ENCODE measurements at regions not wholly inside any gene's neighbourhood (a gene's known extent, or its start where the extent isn't known, plus 50 kb on each side); places are given as distances from the start of the nearest gene placed in this dataset.
A peak's percentile ranks its signal among the peaks of the same experiment; 100 is the strongest.

GRCh38 chr1:193524021-193524420 is 337.6 kb upstream of the B3GALT2 start:
- ATAC-seq (replicated peaks in 1 of 4) (no peak), DNase-seq (no peak)
- Mint-ChIP-seq H3K4me1 (peaks cover 0 to 2% (median 2%) of the 10 kb centered on the region in 3 donors), H3K27me3 (no peaks in the 10 kb centered on the region), H3K4me3 (no peak overlapping the region), H3K36me3 (peaks cover 11% of the 10 kb centered on the region), H3K27ac (no peak overlapping the region), H3K9me3 (peaks cover 0 to 4% (median 0%) of the 10 kb centered on the region in 3 donors)
- H3K27me3 ChIP-seq (replicated peaks in 1 of 2; ENCODE audit: control insufficient read depth in 2 of 2, extremely low read depth in 1 of 2, insufficient read depth in 2 of 2, low read length in 1 of 2): no peaks in the 10 kb centered on the region
- H3K9me3 ChIP-seq: no peaks in the 10 kb centered on the region
- no peak overlapping the region for H3K27ac ChIP-seq (ENCODE audit: low read length)
- ChIA-PET CTCF (no interaction called here), POLR2A (no interaction called here)
- no peaks in the 10 kb centered on the region for H3K36me3 ChIP-seq (ENCODE audit: control insufficient read depth in 2 of 2, extremely low read depth in 1 of 2, insufficient read depth in 1 of 2, low read length in 1 of 2)
- H3K4me3 ChIP-seq (ENCODE audit: control insufficient read depth in 1 of 2, extremely low read depth in 1 of 2, low read length in 1 of 2): no peak overlapping the region
- WGBS (ENCODE audit: insufficient coverage): 92% methylated on average over 2 of the region's 2 CpGs
- H3K4me1 ChIP-seq (ENCODE audit: control insufficient read depth in 1 of 2, extremely low read depth in 1 of 2, insufficient read depth in 2 of 2, low read length in 2 of 2): no peaks in the 10 kb centered on the region

GRCh38 chr1:193520472-193520871 is 334.1 kb upstream of the B3GALT2 start:
- DNase-seq: no peak
- no peak overlapping the region for H3K4me3 Mint-ChIP-seq
- CTCF ChIA-PET: no interaction called here

GRCh38 chr1:193519922-193520321 is 333.5 kb upstream of the B3GALT2 start:
- POLR2A ChIA-PET: no interaction called here
- H3K9me3 Mint-ChIP-seq: peaks cover 0 to 4% (median 0%) of the 10 kb centered on the region in 3 donors
- no peak overlapping the region for H3K4me3 Mint-ChIP-seq
- H3K36me3 Mint-ChIP-seq: peaks cover 11% of the 10 kb centered on the region
- no peaks in the 10 kb centered on the region for H3K9me3 ChIP-seq
- H3K4me1 Mint-ChIP-seq: peaks cover 0 to 11% (median 6%) of the 10 kb centered on the region in 3 donors
- H3K4me1 ChIP-seq (ENCODE audit: control insufficient read depth in 1 of 2, extremely low read depth in 1 of 2, insufficient read depth in 2 of 2, low read length in 2 of 2): no peaks in the 10 kb centered on the region
- WGBS (ENCODE audit: insufficient coverage): 92% methylated on average over 3 of the region's 5 CpGs
- H3K36me3 ChIP-seq (ENCODE audit: control insufficient read depth in 2 of 2, extremely low read depth in 1 of 2, insufficient read depth in 1 of 2, low read length in 1 of 2): no peaks in the 10 kb centered on the region
- H3K27me3 ChIP-seq (replicated peaks in 1 of 2; ENCODE audit: control insufficient read depth in 2 of 2, extremely low read depth in 1 of 2, insufficient read depth in 2 of 2, low read length in 1 of 2): no peaks in the 10 kb centered on the region
- CTCF ChIA-PET: no interaction called here
- no peak overlapping the region for H3K27ac ChIP-seq (ENCODE audit: low read length)
- H3K27me3 Mint-ChIP-seq: no peaks in the 10 kb centered on the region
- H3K4me3 ChIP-seq (ENCODE audit: control insufficient read depth in 1 of 2, extremely low read depth in 1 of 2, low read length in 1 of 2): no peak overlapping the region
- ATAC-seq (replicated peaks in 1 of 4) (no peak), DNase-seq (no peak)
- H3K27ac Mint-ChIP-seq: no peak overlapping the region

More at GRCh38 chr1:193520472-193520871, 334.1 kb upstream of the B3GALT2 start:
- Mint-ChIP-seq H3K36me3 (peaks cover 11% of the 10 kb centered on the region), H3K9me3 (peaks cover 0 to 4% (median 0%) of the 10 kb centered on the region in 3 donors), H3K27me3 (no peaks in the 10 kb centered on the region), H3K27ac (no peak overlapping the region), H3K4me1 (peaks cover 0 to 14% (median 8%) of the 10 kb centered on the region in 3 donors)
- Histone ChIP-seq H3K36me3 (ENCODE audit: control insufficient read depth in 2 of 2, extremely low read depth in 1 of 2, insufficient read depth in 1 of 2, low read length in 1 of 2) (no peaks in the 10 kb centered on the region), H3K9me3 (no peaks in the 10 kb centered on the region), H3K27ac (ENCODE audit: low read length) (no peak overlapping the region), H3K4me3 (ENCODE audit: control insufficient read depth in 1 of 2, extremely low read depth in 1 of 2, low read length in 1 of 2) (no peak overlapping the region), H3K27me3 (replicated peaks in 1 of 2; ENCODE audit: control insufficient read depth in 2 of 2, extremely low read depth in 1 of 2, insufficient read depth in 2 of 2, low read length in 1 of 2) (no peaks in the 10 kb centered on the region), H3K4me1 (ENCODE audit: control insufficient read depth in 1 of 2, extremely low read depth in 1 of 2, insufficient read depth in 2 of 2, low read length in 2 of 2) (no peaks in the 10 kb centered on the region)
- POLR2A ChIA-PET: no interaction called here
- WGBS (ENCODE audit: insufficient coverage): 80% methylated on average over 2 of the region's 3 CpGs
- no peak for ATAC-seq (replicated peaks in 1 of 4)

GRCh38 chr1:193516755-193517388 is 330.5 kb upstream of the B3GALT2 start:
- 50% methylated on average over 2 of the region's 5 CpGs for WGBS (ENCODE audit: insufficient coverage)
- Mint-ChIP-seq H3K4me3 (peak overlapping the region in 1 of 3 donors; percentile 7), H3K9me3 (peaks cover 2 to 10% (median 2%) of the 10 kb centered on the region in 3 donors), H3K36me3 (peaks cover 13% of the 10 kb centered on the region), H3K27me3 (no peaks in the 10 kb centered on the region), H3K4me1 (peaks cover 0 to 13% (median 6%) of the 10 kb centered on the region in 3 donors), H3K27ac (peak overlapping the region in 1 of 2 donors; percentile 29)
- Histone ChIP-seq H3K36me3 (ENCODE audit: control insufficient read depth in 2 of 2, extremely low read depth in 1 of 2, insufficient read depth in 1 of 2, low read length in 1 of 2) (no peaks in the 10 kb centered on the region), H3K4me3 (ENCODE audit: control insufficient read depth in 1 of 2, extremely low read depth in 1 of 2, low read length in 1 of 2) (no peak overlapping the region), H3K9me3 (no peaks in the 10 kb centered on the region), H3K4me1 (ENCODE audit: control insufficient read depth in 1 of 2, extremely low read depth in 1 of 2, insufficient read depth in 2 of 2, low read length in 2 of 2) (no peaks in the 10 kb centered on the region), H3K27me3 (replicated peaks in 1 of 2; ENCODE audit: control insufficient read depth in 2 of 2, extremely low read depth in 1 of 2, insufficient read depth in 2 of 2, low read length in 1 of 2) (no peaks in the 10 kb centered on the region), H3K27ac (ENCODE audit: low read length) (no peak overlapping the region)
- DNase-seq (no peak), ATAC-seq (replicated peaks in 1 of 4) (no peak)
- ChIA-PET POLR2A (interaction anchor here in 1 of 2 donors (0.6 kb wide), 1 partner anchor 124 kb away, joined by 3 read pairs; no protein-coding TSS in a partner anchor), CTCF (interaction anchor here in 1 of 2 donors (0.5 kb wide), 1 partner anchor 824 kb away, joined by 3 read pairs; no protein-coding TSS in a partner anchor)

GRCh38 chr1:193514397-193514796 is 328.0 kb upstream of the B3GALT2 start:
- Histone ChIP-seq H3K27ac (ENCODE audit: low read length) (no peak overlapping the region), H3K4me3 (ENCODE audit: control insufficient read depth in 1 of 2, extremely low read depth in 1 of 2, low read length in 1 of 2) (no peak overlapping the region), H3K9me3 (no peaks in the 10 kb centered on the region), H3K4me1 (ENCODE audit: control insufficient read depth in 1 of 2, extremely low read depth in 1 of 2, insufficient read depth in 2 of 2, low read length in 2 of 2) (no peaks in the 10 kb centered on the region), H3K27me3 (replicated peaks in 1 of 2; ENCODE audit: control insufficient read depth in 2 of 2, extremely low read depth in 1 of 2, insufficient read depth in 2 of 2, low read length in 1 of 2) (no peaks in the 10 kb centered on the region), H3K36me3 (ENCODE audit: control insufficient read depth in 2 of 2, extremely low read depth in 1 of 2, insufficient read depth in 1 of 2, low read length in 1 of 2) (no peaks in the 10 kb centered on the region)
- Mint-ChIP-seq H3K27me3 (no peaks in the 10 kb centered on the region), H3K27ac (no peak overlapping the region), H3K9me3 (peaks cover 8 to 14% (median 8%) of the 10 kb centered on the region in 3 donors), H3K4me1 (peaks cover 0 to 13% (median 6%) of the 10 kb centered on the region in 3 donors), H3K4me3 (no peak overlapping the region), H3K36me3 (peaks cover 14% of the 10 kb centered on the region)
- ChIA-PET POLR2A (no interaction called here), CTCF (no interaction called here)
- no CpG with 5 or more reads among the region's 4 CpGs for WGBS (ENCODE audit: insufficient coverage)
- no peak for ATAC-seq (replicated peaks in 1 of 4)
- no peak for DNase-seq

DNA sequence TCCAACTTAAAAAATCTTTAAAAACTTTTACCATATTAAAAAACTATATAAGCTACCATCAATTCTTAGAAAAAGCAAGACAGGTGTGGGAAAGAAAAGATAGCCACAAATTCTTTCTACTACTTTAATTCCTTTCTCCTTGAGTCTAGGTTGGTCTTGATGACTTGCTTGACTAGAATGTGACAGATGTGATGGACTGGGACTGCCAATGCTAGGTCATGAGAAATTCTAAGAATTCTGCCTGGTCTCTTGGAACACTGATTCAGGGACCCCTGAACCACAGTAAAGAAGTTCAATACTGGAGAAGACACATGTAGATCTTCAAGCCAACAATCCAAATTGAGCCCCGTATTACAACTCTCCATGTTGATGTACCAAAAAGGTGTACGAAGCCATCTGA is 326.6 kb upstream of the B3GALT2 start:
- peaks cover 8 to 13% (median 8%) of the 10 kb centered on the region in 3 donors for H3K9me3 Mint-ChIP-seq
- 100% methylated on average over 1 of the region's 2 CpGs for WGBS (ENCODE audit: insufficient coverage)
- Histone ChIP-seq H3K27me3 (replicated peaks in 1 of 2; ENCODE audit: control insufficient read depth in 2 of 2, extremely low read depth in 1 of 2, insufficient read depth in 2 of 2, low read length in 1 of 2) (no peaks in the 10 kb centered on the region), H3K27ac (ENCODE audit: low read length) (no peak overlapping the region), H3K4me3 (ENCODE audit: control insufficient read depth in 1 of 2, extremely low read depth in 1 of 2, low read length in 1 of 2) (no peak overlapping the region), H3K36me3 (ENCODE audit: control insufficient read depth in 2 of 2, extremely low read depth in 1 of 2, insufficient read depth in 1 of 2, low read length in 1 of 2) (no peaks in the 10 kb centered on the region), H3K4me1 (ENCODE audit: control insufficient read depth in 1 of 2, extremely low read depth in 1 of 2, insufficient read depth in 2 of 2, low read length in 2 of 2) (no peaks in the 10 kb centered on the region), H3K9me3 (no peaks in the 10 kb centered on the region)
- H3K4me1 Mint-ChIP-seq: peaks cover 0 to 11% (median 6%) of the 10 kb centered on the region in 3 donors
- CTCF ChIA-PET: no interaction called here
- ATAC-seq (replicated peaks in 1 of 4) (no peak), DNase-seq (no peak)
- H3K4me3 Mint-ChIP-seq: no peak overlapping the region
- H3K27ac Mint-ChIP-seq: no peak overlapping the region
- POLR2A ChIA-PET: no interaction called here
- peaks cover 14% of the 10 kb centered on the region for H3K36me3 Mint-ChIP-seq
- no peaks in the 10 kb centered on the region for H3K27me3 Mint-ChIP-seq

All from T-cell (primary cell).